Embryonic facial prominence (tissue), 1 donor: ENCODE measurements at regions not wholly inside any gene's neighbourhood (a gene's known extent, or its start where the extent isn't known, plus 50 kb on each side); places are given as distances from the start of the nearest gene placed in this dataset.
"Not testable (repeated sequence)": the region's sequence is repeated elsewhere in the genome, so short reads cannot be mapped to it uniquely, and the experiment has no call there.

Source experiments
- DNase-seq: peaks from one replicate; pipeline ENCODE4 v3.0.0-alpha.2; 2016; ENCODE audit errors: extremely low spot score

DNA sequence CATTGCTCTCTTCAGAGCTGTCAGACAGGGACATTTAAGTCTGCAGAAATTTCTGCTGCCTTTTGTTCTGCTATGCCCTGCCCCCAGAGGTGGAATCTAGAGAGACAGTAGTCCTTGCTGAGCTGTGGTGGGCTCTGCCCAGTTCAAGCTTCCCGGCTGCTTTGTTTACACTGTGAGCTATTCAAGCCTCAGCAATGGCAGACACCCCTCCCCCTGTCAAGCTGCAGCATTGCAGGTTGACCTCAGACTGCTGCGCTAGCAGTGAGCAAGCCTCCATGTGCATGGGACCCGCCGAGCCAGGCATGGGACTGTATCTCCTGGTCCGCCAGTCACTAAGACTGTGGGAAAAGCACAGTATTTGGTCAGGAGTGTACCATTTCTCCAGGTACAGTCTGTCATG lies 53.6 kb upstream of the MAPK10 start:
- DNase-seq, result not testable (repeated sequence)

DNA sequence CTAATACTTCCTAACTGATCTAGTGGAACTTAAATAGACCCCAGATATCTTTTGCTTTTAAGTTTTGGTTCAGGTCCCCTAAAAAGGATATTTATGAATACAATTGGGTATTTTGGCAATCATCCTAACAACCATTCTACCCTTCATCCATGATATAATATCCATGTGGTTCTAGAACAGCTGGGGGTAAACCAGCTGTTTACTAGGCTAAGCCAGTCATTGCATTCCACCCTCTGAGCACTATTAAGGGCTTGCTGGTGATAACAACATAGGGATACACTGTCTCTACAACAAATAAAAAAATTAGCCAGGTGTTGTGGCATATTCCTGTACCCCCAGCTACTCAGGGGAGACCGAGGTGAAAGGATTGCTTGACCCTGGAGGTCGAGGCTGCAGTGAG lies 54.8 kb upstream of the MAPK10 start:
- DNase-seq, result no peak

DNA sequence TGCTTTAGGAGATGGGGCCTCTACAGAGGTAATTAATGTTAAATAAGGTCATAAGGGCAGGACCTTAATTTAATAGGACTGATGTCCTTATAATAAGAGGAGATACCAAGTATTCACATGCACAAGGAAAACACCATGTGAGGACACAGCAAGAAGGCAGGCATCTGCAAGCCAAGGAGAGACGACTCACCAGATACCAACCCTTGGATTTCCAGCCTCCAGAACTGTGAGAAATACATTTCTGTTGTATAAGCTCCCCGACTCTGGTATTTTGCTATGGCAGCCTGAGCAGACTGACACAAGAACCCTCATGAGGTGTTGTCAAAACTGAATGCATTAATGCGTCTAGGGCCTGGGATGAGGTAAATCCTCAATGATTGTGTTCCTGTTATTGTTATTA lies 56.2 kb upstream of the MAPK10 start:
- DNase-seq, result no peak

DNA sequence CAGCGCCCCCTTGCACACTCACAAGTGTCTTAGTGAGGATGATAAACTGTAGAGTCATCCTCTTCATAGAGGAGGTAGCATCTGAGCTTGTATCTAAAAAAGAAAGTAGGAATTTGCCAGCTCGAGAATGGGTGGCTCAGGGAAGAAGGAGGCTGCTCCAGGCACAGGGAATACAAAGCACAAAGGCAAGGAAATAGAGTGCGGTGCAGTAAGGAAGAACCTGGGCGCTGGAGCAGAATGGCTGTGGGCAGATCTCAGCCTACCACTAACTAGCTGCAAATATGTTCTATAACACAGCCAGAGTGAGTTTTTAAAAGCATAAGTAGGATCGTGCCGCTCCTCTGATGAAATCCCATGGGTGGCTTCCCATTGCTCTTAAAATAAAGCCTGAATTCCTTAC lies 61.6 kb upstream of the MAPK10 start:
- DNase-seq, result no peak

DNA sequence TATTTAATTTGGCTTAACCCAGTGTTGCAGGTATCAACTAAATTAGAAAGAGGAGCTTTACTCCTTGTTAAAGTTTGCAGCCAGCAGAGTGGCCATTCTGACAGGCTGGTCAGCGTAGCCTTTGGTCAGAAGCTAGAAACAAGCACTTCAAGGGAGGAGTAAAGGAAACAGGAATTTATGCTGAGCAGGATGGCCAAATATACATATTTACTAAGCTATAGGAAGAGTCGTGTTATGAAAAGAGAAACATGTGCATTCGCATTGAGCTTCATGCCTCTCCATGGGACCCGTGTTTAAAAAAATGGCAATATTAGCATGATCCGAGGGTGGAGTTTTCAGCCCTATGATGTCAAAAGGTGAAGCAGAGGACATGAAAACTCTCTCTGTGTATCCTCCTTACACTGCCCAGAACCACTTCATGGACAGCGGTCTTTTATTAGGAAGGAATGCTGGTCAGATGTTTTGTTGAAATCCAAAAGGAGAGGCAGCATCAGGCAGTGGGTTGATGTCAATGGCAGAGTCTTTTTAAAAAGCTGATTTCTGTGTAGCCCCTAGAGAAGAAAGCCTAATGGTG lies 71.8 kb upstream of the MAPK10 start:
- no peak for DNase-seq

DNA sequence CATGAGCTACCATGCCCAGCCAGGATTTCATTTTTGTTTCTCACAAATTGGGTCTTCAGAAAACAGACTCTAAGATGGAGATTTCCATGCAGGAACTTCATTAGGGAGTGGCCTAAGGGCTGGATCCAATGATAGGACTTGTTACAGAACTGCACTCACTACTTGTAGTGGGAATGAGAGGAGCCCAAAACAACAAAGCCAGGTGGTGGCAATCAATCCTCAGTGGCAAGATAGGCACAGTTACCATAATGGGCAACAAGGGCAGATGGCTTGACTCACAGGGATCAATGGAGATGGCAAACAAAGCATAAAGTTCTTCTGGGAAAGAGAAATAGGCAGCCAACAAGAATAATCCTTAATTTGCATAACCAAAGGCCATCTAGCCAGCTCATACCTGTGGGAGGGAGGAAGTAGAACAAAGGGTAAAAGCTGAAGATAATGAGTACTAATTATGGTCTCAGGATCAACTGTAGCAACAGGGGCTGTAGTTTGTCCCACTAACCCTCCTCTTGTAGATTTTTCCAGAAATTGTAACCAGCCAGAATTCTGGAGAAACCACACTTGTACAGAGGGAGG lies 72.8 kb upstream of the MAPK10 start:
- no peak for DNase-seq

DNA sequence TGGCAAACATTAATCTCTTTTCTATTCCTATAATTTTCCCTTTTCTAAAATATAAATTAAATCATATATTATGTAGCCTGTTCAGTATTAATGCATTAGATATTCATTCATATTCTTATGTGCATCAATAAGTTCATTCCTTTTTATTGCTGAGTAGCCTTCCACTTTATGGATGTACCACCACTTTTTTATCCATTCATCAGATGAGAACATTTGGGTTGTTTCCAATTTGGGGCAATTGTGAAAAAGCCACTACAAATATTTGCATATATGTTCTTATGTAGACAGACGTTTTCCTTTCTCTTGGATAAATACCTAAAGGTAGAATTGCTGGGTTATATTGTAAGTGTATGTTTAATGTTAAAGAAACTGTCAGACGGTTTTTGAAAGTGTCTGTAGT lies 79.4 kb upstream of the MAPK10 start:
- no peak for DNase-seq

DNA sequence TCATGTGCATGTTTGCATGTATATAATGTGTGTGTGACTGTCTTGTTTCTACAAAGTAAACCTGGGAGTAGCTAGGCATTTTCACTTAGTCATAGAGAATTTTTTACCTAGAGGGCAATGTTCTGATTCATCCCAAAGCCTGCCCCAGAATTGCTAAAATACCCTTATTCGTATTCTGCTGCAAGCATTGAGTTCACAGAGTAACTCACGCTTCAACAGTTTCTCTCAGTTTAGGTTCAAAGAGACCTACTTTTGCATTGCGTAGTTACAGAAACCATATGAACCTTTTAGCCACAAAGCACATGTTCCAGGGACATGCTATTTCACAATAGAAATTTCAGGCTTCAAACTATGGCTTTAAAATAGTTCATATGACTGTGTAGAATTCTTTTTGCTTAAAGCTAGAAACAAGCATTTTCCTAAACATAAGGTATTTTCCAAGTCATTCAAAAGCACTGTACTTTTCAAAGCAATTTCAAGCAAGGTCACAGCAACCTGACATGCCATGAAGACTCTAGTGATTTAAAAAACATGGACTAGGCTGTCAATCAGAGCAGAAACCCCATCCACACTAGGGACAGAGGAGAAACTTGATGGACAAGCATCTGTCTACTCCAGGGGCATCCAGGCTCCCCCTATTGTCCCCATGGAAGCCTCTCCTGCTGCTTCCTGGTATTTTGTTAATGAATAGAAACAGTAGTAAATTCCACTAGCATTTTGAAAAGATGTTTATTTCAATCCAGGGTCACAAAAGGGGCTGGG lies 81.5 kb upstream of the MAPK10 start:
- no peak for DNase-seq

DNA sequence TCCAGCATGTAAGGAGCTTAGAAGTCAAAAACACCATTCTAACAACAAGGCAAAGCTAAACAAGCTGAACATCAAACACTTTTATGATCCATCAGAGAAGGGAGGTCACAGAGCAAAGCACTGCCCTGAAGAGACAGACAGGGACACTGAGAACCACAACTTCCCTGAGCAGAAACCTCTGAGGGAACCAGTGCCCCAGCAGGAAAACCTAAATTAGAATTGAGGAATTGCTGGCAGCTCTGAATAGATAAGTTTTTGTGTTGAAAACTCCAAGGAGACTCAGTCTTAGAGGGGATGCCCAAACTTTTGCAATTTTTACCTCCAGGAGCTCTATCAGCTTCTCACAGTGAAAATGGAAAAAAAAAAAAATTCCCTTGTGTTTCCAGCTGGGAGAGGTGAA lies 83.0 kb upstream of the MAPK10 start:
- no peak for DNase-seq

DNA sequence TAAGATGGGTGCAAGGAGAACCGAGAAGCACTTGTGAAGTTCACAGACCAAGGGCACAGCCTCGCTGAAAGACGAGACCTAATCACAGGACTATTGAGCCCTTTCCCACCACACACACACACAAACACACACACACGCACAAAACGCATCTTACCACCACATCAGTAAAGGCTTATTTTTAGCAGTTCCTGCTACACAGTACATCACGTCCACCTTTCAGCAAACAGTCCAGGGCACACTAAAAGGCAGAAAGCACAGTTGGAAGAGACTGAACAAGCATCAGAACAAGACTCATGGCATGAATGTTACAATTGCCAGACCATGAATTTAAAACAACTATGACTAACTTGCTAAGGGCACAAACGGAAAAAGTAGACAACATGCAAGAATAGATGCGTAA lies 83.6 kb upstream of the MAPK10 start:
- no peak for DNase-seq

DNA sequence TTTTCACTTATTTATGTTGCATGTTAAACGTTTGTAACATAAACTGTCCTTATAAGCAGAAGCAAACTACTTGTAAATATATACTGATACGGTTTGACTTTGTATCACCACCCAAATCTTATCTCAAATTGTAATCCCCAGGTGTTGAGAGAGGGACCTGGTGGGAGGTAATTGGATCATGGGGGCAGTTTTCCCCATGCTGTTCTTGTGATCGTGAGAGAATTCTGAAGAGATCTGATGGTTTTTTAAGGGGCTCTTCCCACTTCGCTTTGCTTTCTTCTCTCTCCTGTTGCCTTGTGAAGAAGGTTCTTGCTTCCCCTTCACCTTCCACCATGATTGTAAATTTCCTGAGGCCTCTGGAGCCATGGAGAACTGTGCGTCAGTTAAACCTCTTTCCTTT lies 87.1 kb upstream of the MAPK10 start:
- DNase-seq, result no peak

DNA sequence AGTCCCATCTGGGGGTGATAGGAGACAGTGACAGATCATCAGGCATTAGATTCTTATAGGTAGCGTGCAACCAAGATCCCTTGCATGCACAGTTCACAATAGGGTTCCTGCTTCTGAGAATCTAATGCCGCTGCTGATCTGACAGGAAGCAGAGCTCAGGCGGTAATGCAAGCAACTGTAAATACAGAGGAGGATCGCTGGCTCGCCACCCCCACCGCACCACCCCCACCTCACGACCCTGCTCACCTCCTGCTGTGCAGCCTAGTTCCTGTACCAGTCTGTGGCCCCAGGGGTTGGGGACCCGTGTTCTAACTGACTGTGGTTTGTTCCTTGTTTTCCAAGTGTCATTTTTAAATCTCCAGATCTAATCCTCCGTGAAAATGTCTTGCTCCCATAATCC lies 89.0 kb upstream of the MAPK10 start:
- no peak for DNase-seq

DNA sequence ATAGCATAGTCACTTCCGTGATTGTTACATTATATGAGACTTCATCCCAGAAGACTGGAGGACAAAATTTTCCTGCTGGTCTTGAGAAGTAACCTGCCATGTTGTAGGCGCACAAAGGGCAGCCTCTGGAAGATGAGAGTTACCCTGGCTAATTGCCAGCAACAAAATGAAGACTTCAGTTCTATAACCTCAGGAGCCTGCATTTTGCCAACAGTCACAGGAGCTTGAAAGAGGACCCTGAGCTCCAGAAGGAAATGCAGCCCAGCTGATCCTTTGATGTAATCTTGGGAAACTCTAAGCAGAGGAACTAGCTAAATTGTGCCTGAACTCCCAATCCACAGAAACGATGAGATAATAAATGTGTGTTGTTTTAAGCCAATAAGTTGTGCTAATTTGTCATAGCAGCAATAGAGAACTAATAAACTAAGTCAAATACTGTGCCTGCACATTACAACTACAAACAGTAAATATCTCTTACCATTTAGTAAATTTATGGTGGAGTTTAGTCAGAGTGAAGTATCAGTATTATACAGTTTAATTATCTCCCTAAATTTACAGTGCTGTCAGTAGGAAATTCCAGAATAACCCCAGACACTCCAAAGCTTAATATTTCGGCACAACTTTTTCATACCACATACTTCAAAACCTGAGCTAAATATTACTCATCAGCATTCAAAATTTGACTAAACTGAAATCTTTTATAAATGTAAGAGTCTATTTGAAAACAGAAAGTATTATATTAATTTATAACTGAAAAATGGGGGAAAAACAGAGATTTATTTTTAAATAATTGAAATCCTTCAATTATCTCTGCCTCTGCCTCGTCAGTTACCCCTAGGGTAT lies 90.1 kb upstream of the MAPK10 start:
- DNase-seq, result no peak

DNA sequence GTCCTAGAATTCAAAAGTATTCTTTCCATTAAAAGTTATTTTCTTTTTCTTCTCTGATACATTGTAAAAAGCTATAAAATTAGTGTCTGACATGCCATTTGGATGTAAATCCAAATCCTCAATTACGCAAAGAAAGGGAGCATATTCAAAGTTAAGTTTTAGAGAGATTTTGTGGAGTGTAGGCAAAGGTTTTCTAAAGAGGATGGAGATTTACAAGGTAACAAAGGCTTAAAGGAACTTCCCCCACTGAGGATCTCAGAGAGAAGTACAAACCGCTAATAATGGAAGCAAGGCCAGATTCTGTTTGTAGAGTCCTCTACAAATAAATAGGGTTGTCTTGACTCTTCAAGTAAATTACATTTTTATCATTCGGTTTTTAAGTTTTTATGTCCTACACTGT lies 91.0 kb upstream of the MAPK10 start:
- no peak for DNase-seq

DNA sequence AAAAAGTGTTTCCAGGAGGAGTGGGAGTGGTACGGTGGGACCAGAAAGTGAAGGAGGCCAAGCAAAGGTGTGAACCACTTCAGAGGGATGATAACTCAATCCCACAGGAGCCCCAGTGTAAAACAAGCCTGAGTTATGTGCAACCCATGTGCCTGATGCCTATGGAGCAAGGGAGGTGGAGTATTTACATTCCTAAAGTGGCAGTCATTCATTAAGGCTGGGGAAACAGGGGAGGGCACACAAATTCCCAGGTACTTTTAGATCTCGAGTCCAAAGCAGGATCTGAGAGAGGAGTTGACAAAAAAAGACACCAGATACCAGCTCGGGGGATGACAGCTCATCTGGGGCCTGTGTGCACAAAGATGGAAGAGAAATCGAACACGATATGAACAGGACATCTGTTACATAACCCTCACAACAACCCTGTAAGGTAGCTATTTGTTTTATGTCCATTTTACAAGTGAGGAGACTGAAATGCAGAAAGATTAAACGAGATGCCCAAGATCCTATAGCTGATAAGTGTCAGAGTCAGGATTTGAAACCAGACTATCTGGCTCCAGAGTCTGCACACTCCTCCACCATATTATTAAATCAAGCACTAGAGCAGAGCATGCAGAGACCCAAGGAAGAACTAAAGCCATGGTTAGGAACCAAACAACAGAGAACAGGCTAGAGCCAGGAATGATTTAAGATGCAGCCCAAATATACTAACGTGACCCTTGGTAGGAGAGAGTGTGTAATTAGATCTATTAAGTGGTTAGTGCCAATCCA lies 91.9 kb upstream of the MAPK10 start:
- DNase-seq, result no peak

DNA sequence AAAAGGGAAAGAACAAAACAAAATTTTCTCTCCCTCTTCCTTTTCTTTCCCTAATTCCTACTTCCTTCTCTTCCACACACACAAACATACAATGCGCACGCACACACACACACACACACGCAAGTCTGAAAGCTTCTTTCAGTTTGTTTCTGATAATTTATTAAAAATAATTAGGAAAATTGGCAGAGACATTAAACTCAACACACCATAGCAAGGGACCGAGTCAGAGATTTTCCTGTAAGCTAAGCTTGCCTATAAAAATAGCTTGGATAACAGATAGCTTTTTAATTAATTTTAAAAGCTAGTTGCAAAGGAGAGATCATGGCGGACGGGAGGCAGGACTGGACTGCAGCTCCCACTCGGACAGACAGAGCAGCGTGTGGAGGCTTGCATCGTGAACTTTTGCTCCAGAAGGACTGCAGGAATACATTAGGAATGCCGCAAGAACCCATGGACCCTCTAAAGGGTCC lies 92.6 kb upstream of the MAPK10 start:
- no peak for DNase-seq

DNA sequence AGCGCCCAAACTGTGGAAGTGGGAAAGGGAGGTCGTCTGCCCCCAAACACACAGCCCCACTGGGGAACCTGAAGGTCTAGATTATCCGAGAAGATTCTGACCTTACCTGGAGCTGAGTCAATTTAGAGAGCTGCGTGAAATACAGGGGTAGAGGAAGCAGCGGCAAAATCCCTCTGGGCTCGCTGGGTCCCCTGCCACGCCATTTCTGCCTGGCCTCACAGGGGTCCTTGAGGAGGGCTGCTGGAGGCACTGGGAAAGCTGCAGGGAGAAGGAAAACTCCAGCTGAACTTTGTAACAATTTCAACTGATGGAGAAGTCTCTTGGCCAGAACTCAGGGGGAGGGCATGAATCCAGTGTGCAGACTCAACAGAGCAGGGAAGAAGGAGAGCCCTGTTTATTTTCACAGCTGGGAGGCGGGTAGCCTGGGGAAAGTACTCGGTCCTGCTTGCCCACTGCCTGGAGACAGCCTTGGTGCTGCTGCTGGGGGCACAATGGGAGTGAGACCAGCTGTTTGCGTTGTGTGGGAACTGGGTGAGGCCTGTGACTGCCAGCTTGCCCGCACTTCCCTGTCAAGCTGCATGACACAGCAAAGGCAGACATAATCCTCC lies 93.2 kb upstream of the MAPK10 start:
- DNase-seq, result no peak

DNA sequence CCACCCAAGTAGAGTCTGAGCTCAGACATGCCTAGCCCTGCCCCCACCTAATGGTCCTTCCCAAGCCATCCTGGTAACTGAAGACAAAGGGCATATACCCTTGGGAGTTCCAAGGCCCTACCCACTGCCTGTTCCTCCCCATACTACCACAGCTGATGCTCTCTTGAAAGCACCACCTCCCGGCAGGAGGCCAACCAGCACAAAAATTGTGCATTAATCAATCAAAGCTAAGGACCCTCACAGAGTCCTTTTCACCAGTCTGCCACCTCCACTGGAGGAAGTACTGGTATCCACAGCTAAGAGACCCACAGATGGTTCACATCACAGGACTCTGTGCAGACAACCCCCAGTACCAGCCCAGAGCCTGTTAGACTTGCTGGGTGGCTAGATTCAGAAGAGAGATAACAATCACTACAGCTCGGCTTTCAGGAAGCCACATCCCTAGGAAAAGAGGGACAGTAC lies 93.8 kb upstream of the MAPK10 start:
- not testable (repeated sequence) for DNase-seq

DNA sequence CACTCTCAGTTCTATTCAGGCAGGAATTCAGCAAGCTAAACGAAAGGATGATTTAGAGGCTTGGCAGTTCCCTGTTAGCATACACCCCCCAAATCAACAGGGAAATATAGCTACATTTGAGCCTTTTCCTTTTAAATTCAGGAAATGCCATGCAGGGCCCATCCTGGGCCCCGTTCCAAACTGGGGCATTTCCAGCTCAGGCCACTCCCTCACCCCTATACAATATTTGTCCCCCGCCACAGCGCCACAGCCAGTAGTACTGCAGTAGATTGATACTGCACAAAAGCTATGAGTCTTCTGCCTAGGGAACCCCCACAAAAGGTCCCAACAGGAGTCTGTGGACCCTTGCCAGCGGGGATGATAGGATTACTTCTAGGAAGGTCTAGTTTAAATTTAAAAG lies 102.0 kb upstream of the MAPK10 start:
- no peak for DNase-seq

DNA sequence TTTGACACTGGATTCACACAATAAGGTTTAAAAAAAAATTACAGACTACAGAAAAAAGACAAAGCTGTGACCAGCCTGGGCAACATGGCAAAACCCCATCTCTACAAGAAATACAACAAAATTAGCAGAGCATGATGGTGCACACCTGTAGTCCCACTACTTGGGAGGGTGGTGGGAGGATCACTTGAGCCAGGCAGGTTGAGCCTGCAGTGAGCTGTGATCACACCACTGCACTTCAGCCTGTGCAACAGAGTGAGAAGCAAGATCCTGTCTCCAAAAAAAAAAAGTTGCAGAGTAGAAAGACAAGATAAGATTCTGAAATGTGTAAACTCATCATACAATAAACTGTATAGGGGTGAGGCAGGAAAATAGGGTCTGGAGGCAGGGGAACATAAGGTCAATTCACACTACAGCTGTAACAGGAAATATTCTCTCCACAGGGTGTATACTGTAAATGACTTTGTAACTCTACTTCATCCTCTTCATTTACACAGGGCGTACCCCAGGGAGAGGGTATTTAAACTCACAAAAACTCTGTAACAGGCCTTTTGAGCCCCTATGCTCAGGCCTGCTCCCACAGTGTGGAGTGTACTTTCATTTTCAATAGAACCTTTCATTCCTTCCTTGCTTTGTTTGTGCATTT lies 112.6 kb upstream of the MAPK10 start:
- no peak for DNase-seq

DNA sequence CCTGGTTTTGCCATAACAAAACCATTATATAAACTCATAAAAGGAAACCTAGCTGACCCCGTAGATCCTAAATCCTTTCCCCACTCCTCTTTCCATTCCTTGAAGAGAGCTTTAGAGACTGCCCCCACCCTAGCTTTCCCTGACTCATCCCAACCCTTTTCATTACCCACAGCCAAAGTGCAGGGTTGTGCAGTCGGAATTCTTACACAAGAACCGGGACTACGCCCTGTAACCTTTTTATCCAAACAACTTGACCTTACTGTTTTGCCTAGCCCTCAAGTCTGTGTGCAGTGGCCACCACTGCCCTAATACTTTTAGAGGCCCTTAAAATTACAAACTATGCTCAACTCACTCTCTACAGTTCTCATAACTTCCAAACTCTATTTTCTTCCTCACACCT lies 116.0 kb upstream of the PTPN13 start:
- not testable (repeated sequence) for DNase-seq
